GM19372 (cell line): ENCODE measurements at regions not wholly inside any gene's neighbourhood (a gene's known extent, or its start where the extent isn't known, plus 50 kb on each side); places are given as distances from the start of the nearest gene placed in this dataset.
A peak's percentile ranks its signal among the peaks of the same experiment; 100 is the strongest.
"Not testable (repeated sequence)": the region's sequence is repeated elsewhere in the genome, so short reads cannot be mapped to it uniquely, and the experiment has no call there.

ENCODE experiments used
- ATAC-seq: cut with Tn5 transposase; IDR thresholded peaks from one replicate; pipeline ENCODE4 v1.9.1; 2021; ENCODE audit warnings: mild to moderate bottlenecking, low read depth, moderate library complexity; ENCODE audit not compliant: unreplicated experiment

DNA sequence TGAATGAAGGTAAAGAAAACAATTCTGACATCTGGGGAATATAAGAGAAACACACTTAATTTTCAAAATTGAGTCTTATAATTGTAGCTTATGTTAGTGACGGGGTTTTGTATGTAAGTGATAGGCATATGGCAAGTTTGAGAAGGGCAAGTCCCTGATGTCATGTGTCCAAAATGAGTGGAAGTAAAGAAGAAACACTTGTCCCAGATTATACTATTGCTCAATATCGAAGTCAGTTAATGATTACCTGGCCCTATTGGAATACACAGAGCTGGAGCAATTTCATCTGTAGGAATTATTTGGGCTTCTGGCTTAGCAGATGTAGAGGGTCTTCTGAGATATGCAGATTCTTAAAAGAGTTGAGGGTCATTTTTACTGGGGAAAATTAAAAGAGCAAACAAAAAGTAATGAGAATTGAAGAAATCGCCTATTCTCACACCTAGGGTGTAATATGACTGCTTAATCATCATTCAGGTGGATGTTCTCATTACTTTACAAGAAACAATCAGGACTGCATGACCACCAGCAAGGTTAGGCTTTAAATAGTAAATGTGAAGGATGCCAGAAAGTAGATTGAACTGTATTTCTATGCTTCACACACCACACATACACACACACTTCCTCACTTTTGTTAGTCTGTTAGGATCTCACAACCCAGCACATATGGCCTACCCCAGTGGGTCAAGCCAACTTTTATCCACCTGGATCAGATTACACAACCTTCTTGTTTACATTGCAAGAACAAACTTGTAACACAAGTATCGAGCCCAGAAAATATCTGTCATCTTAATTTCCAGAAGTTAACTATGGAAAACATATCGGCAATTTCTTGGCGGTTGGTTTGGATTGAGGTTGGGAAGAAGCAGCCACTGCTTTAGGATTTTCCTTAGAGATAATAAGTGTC, 183.3 kb upstream of the LRRC3B start:
- no peak for ATAC-seq

DNA sequence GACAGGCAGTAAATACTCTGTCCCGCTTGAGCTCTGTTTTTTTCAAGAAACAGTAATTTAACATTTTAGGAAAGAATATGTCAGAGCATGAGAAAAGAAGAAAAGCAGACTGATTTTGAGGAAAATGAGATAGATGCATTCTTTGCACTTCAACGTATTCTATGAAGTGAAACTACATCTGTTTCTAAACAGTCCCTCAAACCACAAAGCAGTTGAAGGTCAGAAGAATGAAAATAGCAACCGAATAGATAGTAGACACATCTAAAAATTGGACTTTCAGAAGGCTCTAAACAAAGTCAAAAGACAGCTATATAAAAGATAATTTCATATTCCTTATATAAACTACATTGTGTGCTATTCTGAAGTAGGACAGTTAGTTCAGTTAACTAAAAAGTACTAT, 172.6 kb upstream of the LRRC3B start:
- peak; percentile 71 for ATAC-seq

GRCh38 chr3:26452363-26452762, 170.2 kb upstream of the LRRC3B start:
- ATAC-seq: no peak

DNA sequence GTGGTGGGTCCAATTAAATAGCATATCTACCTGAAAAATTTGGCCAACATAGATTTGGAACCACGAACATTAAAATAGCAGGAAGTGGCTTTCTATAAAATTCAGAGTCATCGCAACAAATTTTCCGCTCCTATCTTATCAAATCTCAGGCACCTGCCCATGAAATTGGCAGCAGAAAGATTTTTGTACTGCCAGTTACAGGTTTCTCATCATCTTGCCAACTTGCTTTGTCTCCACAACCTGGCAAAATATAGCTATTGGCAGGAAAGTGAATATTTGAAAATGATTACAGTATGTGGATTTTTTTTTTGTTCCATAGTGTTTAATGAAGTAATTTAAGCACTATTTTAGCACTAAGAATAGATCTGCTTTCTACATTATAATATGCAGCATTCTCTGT, 161.6 kb upstream of the LRRC3B start:
- ATAC-seq: no peak

- ATAC-seq: no peak
These were observed 150.2 kb upstream of the LRRC3B start for GRCh38 chr3:26472345-26472744.

DNA sequence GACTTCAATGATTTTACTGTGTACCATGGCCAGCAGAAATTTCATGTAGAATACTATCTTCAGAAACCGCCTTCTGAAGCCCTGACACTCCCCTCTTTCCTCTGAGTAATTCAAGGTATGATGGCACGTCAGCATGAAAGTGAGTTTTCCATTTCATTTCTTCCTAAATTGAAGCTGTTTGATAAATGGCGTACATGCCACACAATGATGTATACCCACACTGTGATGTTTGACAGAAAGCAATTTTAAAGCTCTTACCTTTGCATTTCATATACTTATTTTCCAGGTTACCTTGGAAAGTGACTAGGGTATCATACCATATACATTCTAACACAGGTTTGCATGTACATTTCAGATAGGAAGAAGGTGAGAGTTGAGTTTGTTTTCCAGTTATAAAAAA, 147.9 kb upstream of the LRRC3B start:
- ATAC-seq: no peak

GRCh38 chr3:26480377-26480776, 142.2 kb upstream of the LRRC3B start:
- no peak for ATAC-seq

- no peak for ATAC-seq
These were observed 138.4 kb upstream of the LRRC3B start for GRCh38 chr3:26484140-26484539.

DNA sequence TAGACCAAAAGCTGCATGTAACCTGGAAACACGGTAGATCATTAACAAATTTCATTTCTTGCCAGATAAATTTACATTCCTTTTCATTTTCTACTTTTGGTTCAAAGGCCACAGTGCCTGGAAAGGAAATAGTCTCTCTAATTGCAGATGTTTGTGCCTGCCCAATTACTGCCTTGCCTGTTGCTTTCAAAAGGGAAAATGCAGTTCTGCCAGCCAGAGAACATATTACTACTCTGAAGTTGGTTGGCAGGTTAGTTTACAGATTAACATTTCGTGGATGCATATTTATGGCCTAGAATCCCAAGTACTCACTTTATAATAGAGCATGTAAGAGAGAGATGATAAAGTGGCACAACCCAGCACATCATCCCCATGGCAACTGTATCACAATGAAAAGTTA, 124.3 kb upstream of the LRRC3B start:
- ATAC-seq: no peak

DNA sequence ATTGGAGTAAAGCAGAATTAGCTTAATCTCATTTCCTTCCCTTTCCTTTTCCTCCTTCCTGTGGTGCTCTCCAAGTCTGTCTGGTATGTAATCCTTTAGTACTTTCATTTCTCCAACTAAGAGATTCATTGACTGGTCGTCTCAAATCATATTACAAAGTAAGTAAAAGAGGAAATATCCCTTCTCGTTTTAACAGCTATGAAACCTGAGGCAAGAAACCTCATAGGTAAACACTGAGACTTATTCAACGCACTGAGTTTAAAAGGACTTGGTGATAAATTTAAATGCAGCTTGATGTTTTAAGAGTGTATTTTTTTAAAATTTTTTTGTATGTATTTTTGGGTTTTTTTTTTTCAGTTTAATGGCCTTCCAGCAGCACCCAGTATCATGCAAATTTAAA, 117.2 kb upstream of the LRRC3B start:
- no peak for ATAC-seq

DNA sequence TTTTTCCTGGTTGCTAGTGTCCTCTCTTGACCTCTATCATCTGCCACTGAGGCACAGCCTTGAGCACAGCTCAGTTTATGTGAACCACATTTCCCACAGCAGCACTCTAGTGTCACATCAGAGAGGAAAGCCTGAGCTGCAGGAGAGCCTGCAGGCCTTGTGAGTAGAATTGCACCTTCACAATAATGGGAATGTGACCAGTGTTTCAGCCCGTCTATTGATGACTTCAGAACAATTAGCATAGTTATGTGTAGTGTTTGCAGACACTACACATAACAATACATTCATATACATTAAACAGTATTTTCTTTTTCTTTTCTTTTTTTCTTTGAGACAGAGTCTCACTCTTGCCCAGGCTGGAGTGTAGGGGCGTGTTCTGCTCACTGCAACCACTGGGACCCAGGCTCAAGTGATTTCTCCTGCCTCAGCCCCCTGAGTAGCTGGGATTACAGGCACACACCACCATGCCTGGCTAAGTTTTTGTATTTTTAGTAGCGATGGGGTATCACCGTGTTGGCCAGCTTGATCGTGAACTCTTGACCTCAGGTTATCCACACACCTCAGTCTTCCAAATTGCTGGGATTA, 108.0 kb upstream of the LRRC3B start:
- ATAC-seq: not testable (repeated sequence)

DNA sequence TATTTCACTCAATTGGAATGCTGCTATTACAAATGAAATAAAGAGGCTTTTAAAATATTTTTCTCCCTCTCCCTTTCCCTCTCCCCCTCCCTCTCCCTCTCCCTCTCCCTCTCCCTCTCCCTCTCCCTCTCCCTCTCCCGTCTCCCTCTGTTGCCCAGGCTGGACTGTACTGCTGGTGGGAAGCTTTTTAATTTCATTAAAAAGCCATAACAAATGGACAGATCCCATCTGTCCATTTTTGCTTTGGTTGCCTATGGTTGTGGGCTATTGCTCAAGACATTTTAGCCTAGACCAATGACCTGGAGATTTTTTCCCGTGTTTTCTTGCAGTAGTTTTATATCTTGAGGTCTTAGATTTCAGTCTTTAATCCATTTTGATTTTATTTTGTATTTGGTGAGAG, 107.2 kb upstream of the LRRC3B start:
- ATAC-seq: no peak

- ATAC-seq: no peak
These were observed 101.3 kb upstream of the LRRC3B start for GRCh38 chr3:26521261-26521660.

DNA sequence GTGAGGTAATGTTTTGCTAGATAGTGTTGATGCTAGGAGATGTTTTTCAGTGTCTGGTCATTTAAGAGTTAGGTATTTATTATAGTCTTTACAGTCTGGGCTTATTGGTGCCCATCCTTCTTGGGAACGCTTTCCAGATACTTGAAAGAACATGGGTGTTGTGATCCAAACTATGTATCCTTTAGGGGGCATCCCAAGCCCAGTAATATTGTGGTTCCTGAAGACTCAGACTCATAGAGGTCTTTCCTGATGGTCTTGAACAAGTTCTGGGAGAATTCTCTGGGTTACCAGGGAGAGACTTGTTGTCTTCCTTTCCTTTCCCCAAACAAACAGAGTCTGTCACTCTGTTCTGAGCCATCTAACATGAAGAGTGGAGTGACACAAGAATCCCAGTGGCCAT, 99.7 kb upstream of the LRRC3B start:
- no peak for ATAC-seq

GRCh38 chr3:26525013-26525412, 97.6 kb upstream of the LRRC3B start:
- ATAC-seq: no peak

- ATAC-seq: no peak
These were observed 87.4 kb upstream of the LRRC3B start for GRCh38 chr3:26535151-26535550.

- no peak for ATAC-seq
These were observed 85.6 kb upstream of the LRRC3B start for GRCh38 chr3:26536955-26537354.

DNA sequence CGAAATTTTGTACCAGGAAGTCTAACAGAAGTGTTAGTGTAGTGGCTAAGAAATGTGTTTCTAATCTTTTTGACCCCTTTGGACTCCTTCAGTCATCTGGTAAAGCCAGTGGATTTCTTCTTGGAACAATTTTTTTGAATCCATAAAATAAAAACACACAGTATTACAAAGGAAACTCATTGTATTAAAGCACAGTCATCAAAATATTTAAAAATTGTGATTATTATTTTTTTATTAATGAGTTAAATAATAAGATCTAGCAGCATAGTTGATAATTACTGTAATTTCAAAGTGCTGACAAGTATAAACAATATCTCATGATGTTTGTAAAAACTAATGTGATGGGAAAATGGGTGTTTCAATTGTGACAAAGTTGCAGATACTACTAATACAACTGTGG, 72.2 kb upstream of the LRRC3B start:
- no peak for ATAC-seq

DNA sequence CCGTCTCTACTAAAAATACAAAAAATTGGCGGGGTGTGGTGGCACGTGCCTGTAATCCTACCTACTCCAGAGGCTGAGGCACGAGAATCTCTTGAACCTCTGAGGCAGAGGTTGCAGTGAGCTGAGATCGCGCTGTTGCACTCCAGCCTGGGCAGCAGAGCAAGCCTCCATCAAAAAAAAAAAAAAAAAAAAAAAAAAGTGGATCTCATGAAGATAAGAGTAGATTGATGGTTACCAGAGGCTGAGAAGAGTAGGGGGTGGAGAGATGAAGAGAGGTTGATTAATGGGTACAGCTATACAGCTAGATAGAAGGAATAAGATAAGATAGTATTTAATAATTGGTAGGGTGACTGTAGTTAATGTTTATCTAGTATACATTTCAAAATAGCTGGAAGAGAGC, 65.9 kb upstream of the LRRC3B start:
- ATAC-seq: no peak

GRCh38 chr3:26558257-26558656, 64.3 kb upstream of the LRRC3B start:
- no peak for ATAC-seq

GRCh38 chr3:26559227-26559626, 63.3 kb upstream of the LRRC3B start:
- no peak for ATAC-seq

DNA sequence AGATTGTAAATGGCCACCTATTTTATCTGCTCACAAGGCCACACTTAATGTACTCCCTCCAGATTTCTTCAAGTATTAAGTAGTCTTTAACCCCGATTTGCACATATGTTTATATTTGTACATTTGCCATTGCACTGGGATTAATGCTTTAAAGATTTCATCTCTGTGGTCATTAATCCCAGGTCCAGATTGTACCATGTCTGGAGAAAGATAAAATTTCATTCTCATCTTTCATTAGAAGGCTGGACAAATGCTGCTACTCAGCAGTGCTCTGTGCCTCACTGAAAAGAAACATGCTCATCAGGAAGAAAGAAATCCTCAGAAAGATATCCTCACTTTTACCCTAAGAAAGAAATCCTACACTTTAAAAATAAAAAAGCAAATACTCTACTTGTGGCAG, 62.5 kb upstream of the LRRC3B start:
- no peak for ATAC-seq
